HEK293 (cell line): ENCODE measurements at regions not wholly inside any gene's neighbourhood (a gene's known extent, or its start where the extent isn't known, plus 50 kb on each side); places are given as distances from the start of the nearest gene placed in this dataset.

Experiments used
- CTCF ChIA-PET: fragments of 350-600 bp; formaldehyde crosslinking; extraction: SDS; loops from one replicate; lab custom pipeline; 2021; ENCODE audit warnings: antibody characterized with exemption; lab: Yijun Ruan, JAX
- POLR2A ChIA-PET: fragments of 300-600 bp; formaldehyde crosslinking; extraction: SDS; loops from one replicate; lab custom pipeline; 2020; ENCODE audit warnings: antibody characterized with exemption, inconsistent platforms; lab: Yijun Ruan, JAX
- H3K27ac ChIP-seq: fragments of 200-500 bp; sonication (Bioruptor generic); 2 replicates; pipeline ENCODE4 v1.5.1; 2014; ENCODE audit warnings: low read depth, low read length, control low read depth, inconsistent platforms; ENCODE audit errors: extremely low read depth
- H3K36me3 ChIP-seq, 2 experiments: fragments of 200-500 bp in 1 of 2; sonication (Bioruptor generic) in 1 of 2; 1 replicate in 1 of 2; 2 replicates in 1 of 2; pipeline ENCODE4 v1.5.1; 2014 to 2017; ENCODE audit warnings: inconsistent platforms in 2 of 2, low read length in 2 of 2; ENCODE audit not compliant: control insufficient read depth in 2 of 2, insufficient read depth in 1 of 2
- H3K4me1 ChIP-seq: fragments of 200-500 bp; sonication (Bioruptor generic); 2 replicates; pipeline ENCODE4 v1.5.1; 2014; ENCODE audit warnings: mild to moderate bottlenecking, low read length, inconsistent platforms; ENCODE audit not compliant: control insufficient read depth, insufficient read depth
- H3K4me3 ChIP-seq: 2 replicates; pipeline ENCODE4 v1.5.1; 2011; ENCODE audit warnings: low read depth, mild to moderate bottlenecking, control low read depth, low read length, moderate library complexity
- H3K9me3 ChIP-seq: fragments of 200-500 bp; sonication (Bioruptor generic); 2 replicates; pipeline ENCODE4 v1.5.1; 2014; ENCODE audit warnings: low read depth, low read length, inconsistent platforms; ENCODE audit not compliant: control insufficient read depth, insufficient read depth
- GLIS1 ChIP-seq: fragments of 450-650 bp; formaldehyde crosslinking; IDR thresholded peaks from 2 replicates; pipeline ENCODE4 v1.5.1; 2016; ENCODE audit warnings: missing biosample characterization, missing genetic modification characterization
- HOXA7 ChIP-seq: sonication (generic); formaldehyde crosslinking; IDR thresholded peaks from 2 replicates; pipeline ENCODE4 v1.8.1; 2022; ENCODE audit warnings: missing genetic modification reagents, borderline replicate concordance
- HOXD13 ChIP-seq: sonication (generic); formaldehyde crosslinking; IDR thresholded peaks from 2 replicates; pipeline ENCODE4 v1.8.0; 2022; ENCODE audit warnings: missing genetic modification reagents, borderline replicate concordance
- KLF7 ChIP-seq: fragments of 450-650 bp; formaldehyde crosslinking; IDR thresholded peaks from 2 replicates; pipeline ENCODE4 v1.5.1; 2016; ENCODE audit warnings: missing biosample characterization, missing genetic modification characterization, borderline replicate concordance
- MEIS1 ChIP-seq: sonication (generic); formaldehyde crosslinking; IDR thresholded peaks from 2 replicates; pipeline ENCODE4 v1.8.1; 2022; ENCODE audit warnings: missing genetic modification reagents, mild to moderate bottlenecking, borderline replicate concordance
- PRDM1 ChIP-seq: fragments of 450-650 bp; formaldehyde crosslinking; IDR thresholded peaks from 2 replicates; pipeline ENCODE4; 2016; ENCODE audit warnings: missing biosample characterization, missing genetic modification characterization
- SP2 ChIP-seq: fragments of 450-650 bp; formaldehyde crosslinking; IDR thresholded peaks from 2 replicates; pipeline ENCODE4 v1.5.1; 2016; ENCODE audit warnings: missing biosample characterization, missing genetic modification characterization
- TRIM28 ChIP-seq: IDR thresholded peaks from 2 replicates; pipeline ENCODE4 v1.6.1; 2011; ENCODE audit warnings: low read length, control low read depth, borderline replicate concordance
- ZBTB20 ChIP-seq: fragments of 450-650 bp; formaldehyde crosslinking; IDR thresholded peaks from 2 replicates; pipeline ENCODE4 v1.5.1; 2016; ENCODE audit warnings: missing biosample characterization, missing genetic modification characterization
- ZBTB48 ChIP-seq: fragments of 450-650 bp; formaldehyde crosslinking; IDR thresholded peaks from 2 replicates; pipeline ENCODE4 v1.5.1; 2016; ENCODE audit warnings: missing biosample characterization, missing genetic modification characterization
- ZEB2 ChIP-seq: fragments of 450-650 bp; formaldehyde crosslinking; IDR thresholded peaks from 2 replicates; pipeline ENCODE4 v1.5.1; 2016; ENCODE audit warnings: missing biosample characterization, missing genetic modification characterization
- ZNF23 ChIP-seq: fragments of 450-650 bp; formaldehyde crosslinking; IDR thresholded peaks from 2 replicates; pipeline ENCODE4 v1.5.1; 2016; ENCODE audit warnings: missing biosample characterization, missing genetic modification characterization, borderline replicate concordance
- ZNF266 ChIP-seq: fragments of 450-650 bp; formaldehyde crosslinking; IDR thresholded peaks from 2 replicates; pipeline ENCODE4 v1.5.1; 2016; ENCODE audit warnings: missing biosample characterization, missing genetic modification characterization, low read depth
- ZNF311 ChIP-seq: fragments of 450-650 bp; formaldehyde crosslinking; IDR thresholded peaks from 2 replicates; pipeline ENCODE4 v1.5.1; 2017; ENCODE audit warnings: missing biosample characterization, missing genetic modification characterization, borderline replicate concordance
- ZNF623 ChIP-seq: fragments of 450-650 bp; formaldehyde crosslinking; IDR thresholded peaks from 2 replicates; pipeline ENCODE4 v1.5.1; 2016; ENCODE audit warnings: missing biosample characterization, missing genetic modification characterization
- ZNF677 ChIP-seq: fragments of 450-650 bp; IDR thresholded peaks from 2 replicates; pipeline ENCODE4 v1.5.0; 2018; ENCODE audit warnings: missing biosample characterization, mild to moderate bottlenecking, missing genetic modification characterization, moderate library complexity
- ZNF768 ChIP-seq: fragments of 450-650 bp; formaldehyde crosslinking; IDR thresholded peaks from 2 replicates; pipeline ENCODE4 v1.5.1; 2018; ENCODE audit warnings: missing biosample characterization, mild to moderate bottlenecking, missing genetic modification characterization
- ZNF830 ChIP-seq: fragments of 450-650 bp; IDR thresholded peaks from 2 replicates; pipeline ENCODE4 v1.5.0; 2018; ENCODE audit warnings: missing biosample characterization, missing genetic modification characterization, low read depth, mild to moderate bottlenecking, moderate library complexity
- ZSCAN18 ChIP-seq: fragments of 450-650 bp; formaldehyde crosslinking; IDR thresholded peaks from 2 replicates; pipeline ENCODE4 v1.5.1; 2016; ENCODE audit warnings: missing biosample characterization, missing genetic modification characterization
- ZSCAN4 ChIP-seq: fragments of 450-650 bp; formaldehyde crosslinking; IDR thresholded peaks from 2 replicates; pipeline ENCODE4 v1.5.1; 2017; ENCODE audit warnings: missing biosample characterization, missing genetic modification characterization
- TF ChIP-seq, protein P1 (sequence below): fragments of 450-650 bp; formaldehyde crosslinking; IDR thresholded peaks from 2 replicates; pipeline ENCODE4 v1.5.1; 2016; ENCODE audit warnings: missing biosample characterization, missing genetic modification characterization
- TF ChIP-seq, protein P2 (sequence below): fragments of 450-650 bp; formaldehyde crosslinking; IDR thresholded peaks from 2 replicates; pipeline ENCODE4 v1.5.1; 2016; ENCODE audit warnings: missing biosample characterization, missing genetic modification characterization
- TF ChIP-seq, protein P3 (sequence below): fragments of 450-650 bp; formaldehyde crosslinking; IDR thresholded peaks from 2 replicates; pipeline ENCODE4 v1.5.1; 2016; ENCODE audit warnings: missing biosample characterization, missing genetic modification characterization

DNA sequence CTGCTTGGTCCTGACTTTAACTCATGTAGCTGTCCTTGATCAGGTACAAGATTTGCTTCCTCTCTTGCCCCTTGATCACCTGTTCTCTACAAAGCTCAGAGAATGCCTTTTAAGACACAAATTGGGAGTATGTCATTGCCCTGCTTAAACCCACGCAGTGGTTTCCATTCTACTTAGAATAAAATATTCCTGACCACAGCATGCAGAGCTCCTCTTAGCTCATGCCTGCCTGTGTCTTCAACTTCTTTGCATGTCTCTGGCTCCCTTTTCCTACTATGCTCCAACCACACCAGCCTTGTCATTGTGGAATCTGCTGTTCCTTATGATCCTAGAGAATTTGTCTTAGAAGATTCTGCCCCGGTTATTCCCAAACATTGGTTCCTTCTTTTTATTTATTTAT, 393.1 kb downstream of the RRAGC start:
- no peaks in the 10 kb centered on the region for H3K36me3 ChIP-seq
- no peak overlapping the region for H3K27ac ChIP-seq
- ChIA-PET POLR2A (no interaction called here), CTCF (no interaction called here)
- TF ChIP-seq ZNF677 (tag by site-specific recombination) (no peak), ZNF311 (tag by site-specific recombination) (no peak), ZEB2 (tag by site-specific recombination) (no peak), HOXD13 (CRISPR knock-in tag) (no peak), GLIS1 (no peak), ZBTB48 (no peak), HOXA7 (no peak), TRIM28 (no peak), KLF7 (no peak)
- H3K4me1 ChIP-seq, result no peaks in the 10 kb centered on the region
- H3K4me3 ChIP-seq, result no peak overlapping the region
- H3K9me3 ChIP-seq, result no peaks in the 10 kb centered on the region

DNA sequence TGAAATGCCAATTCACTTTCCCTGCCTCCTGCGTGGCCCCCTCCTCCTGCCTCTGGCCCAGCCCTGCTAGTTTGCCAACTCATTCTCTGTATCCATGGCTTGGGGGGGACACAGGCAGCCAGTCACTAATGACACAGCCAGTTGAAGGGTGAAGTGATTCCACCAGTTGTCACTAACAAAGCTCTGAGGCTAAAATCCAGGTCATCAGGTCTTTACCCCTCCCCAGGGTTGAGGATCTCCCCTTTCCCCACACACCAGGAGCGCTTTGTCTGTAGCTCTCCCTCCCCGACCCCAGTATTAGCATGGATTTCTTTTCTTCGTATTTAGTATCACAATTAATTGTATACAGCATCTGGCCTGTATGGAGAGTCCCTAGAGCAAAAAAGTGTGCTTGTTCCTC, 394.1 kb downstream of the RRAGC start:
- H3K27ac ChIP-seq, result no peak overlapping the region
- H3K4me1 ChIP-seq, result no peaks in the 10 kb centered on the region
- ChIA-PET CTCF (no interaction called here), POLR2A (no interaction called here)
- TF ChIP-seq SP2 (tag by site-specific recombination) (no peak), PRDM1 (no peak), ZSCAN4 (tag by site-specific recombination) (no peak), MEIS1 (no peak), ZBTB20 (no peak), ZNF830 (tag by site-specific recombination) (no peak), ZSCAN18 (tag by site-specific recombination) (no peak), ZNF768 (tag by site-specific recombination) (no peak), ZNF266 (tag by site-specific recombination) (no peak), ZNF23 (tag by site-specific recombination) (no peak), ZNF623 (no peak)
- TF ChIP-seq, protein P1, sequence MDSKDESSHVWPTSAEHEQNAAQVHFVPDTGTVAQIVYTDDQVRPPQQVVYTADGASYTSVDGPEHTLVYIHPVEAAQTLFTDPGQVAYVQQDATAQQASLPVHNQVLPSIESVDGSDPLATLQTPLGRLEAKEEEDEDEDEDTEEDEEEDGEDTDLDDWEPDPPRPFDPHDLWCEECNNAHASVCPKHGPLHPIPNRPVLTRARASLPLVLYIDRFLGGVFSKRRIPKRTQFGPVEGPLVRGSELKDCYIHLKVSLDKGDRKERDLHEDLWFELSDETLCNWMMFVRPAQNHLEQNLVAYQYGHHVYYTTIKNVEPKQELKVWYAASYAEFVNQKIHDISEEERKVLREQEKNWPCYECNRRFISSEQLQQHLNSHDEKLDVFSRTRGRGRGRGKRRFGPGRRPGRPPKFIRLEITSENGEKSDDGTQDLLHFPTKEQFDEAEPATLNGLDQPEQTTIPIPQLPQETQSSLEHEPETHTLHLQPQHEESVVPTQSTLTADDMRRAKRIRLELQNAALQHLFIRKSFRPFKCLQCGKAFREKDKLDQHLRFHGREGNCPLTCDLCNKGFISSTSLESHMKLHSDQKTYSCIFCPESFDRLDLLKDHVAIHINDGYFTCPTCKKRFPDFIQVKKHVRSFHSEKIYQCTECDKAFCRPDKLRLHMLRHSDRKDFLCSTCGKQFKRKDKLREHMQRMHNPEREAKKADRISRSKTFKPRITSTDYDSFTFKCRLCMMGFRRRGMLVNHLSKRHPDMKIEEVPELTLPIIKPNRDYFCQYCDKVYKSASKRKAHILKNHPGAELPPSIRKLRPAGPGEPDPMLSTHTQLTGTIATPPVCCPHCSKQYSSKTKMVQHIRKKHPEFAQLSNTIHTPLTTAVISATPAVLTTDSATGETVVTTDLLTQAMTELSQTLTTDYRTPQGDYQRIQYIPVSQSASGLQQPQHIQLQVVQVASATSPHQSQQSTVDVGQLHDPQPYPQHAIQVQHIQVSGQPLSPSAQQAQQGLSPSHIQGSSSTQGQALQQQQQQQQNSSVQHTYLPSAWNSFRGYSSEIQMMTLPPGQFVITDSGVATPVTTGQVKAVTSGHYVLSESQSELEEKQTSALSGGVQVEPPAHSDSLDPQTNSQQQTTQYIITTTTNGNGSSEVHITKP, result no peak
- TF ChIP-seq, protein P2, sequence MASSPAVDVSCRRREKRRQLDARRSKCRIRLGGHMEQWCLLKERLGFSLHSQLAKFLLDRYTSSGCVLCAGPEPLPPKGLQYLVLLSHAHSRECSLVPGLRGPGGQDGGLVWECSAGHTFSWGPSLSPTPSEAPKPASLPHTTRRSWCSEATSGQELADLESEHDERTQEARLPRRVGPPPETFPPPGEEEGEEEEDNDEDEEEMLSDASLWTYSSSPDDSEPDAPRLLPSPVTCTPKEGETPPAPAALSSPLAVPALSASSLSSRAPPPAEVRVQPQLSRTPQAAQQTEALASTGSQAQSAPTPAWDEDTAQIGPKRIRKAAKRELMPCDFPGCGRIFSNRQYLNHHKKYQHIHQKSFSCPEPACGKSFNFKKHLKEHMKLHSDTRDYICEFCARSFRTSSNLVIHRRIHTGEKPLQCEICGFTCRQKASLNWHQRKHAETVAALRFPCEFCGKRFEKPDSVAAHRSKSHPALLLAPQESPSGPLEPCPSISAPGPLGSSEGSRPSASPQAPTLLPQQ, result no peak
- TF ChIP-seq, protein P3, sequence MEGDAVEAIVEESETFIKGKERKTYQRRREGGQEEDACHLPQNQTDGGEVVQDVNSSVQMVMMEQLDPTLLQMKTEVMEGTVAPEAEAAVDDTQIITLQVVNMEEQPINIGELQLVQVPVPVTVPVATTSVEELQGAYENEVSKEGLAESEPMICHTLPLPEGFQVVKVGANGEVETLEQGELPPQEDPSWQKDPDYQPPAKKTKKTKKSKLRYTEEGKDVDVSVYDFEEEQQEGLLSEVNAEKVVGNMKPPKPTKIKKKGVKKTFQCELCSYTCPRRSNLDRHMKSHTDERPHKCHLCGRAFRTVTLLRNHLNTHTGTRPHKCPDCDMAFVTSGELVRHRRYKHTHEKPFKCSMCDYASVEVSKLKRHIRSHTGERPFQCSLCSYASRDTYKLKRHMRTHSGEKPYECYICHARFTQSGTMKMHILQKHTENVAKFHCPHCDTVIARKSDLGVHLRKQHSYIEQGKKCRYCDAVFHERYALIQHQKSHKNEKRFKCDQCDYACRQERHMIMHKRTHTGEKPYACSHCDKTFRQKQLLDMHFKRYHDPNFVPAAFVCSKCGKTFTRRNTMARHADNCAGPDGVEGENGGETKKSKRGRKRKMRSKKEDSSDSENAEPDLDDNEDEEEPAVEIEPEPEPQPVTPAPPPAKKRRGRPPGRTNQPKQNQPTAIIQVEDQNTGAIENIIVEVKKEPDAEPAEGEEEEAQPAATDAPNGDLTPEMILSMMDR (tag by site-specific recombination), result no peak
- no peak overlapping the region for H3K4me3 ChIP-seq
- no peaks in the 10 kb centered on the region for H3K9me3 ChIP-seq
- no peaks in the 10 kb centered on the region for H3K36me3 ChIP-seq
